ENCODE measurements at regions not wholly inside any gene's neighbourhood (a gene's known extent, or its start where the extent isn't known, plus 50 kb on each side); places are given as distances from the start of the nearest gene placed in this dataset.

- Histone ChIP-seq H2BK120ac (ENCODE audit: low read depth, low read length) (no peak overlapping the region), H3K79me1 (ENCODE audit: low read length) (no peaks in the 10 kb centered on the region), H3K18ac (ENCODE audit: low read length) (no peak overlapping the region), H3K4ac (ENCODE audit: low read depth, low read length) (no peak overlapping the region), H3K79me2 (ENCODE audit: control insufficient read depth, insufficient read depth, low read length) (no peaks in the 10 kb centered on the region), H3K56ac (ENCODE audit: low read length) (no peak overlapping the region), H3K23ac (ENCODE audit: low read length) (no peak overlapping the region), H4K8ac (ENCODE audit: low read depth, low read length) (no peak overlapping the region), H3K4me1 (ENCODE audit: control insufficient read depth, low read depth, low read length) (no peaks in the 10 kb centered on the region), H4K5ac (ENCODE audit: low read length) (no peak overlapping the region), H3K27ac (ENCODE audit: low read depth, low read length) (no peak overlapping the region), H3K27me3 (ENCODE audit: insufficient read depth, low read length, poor library complexity) (no peaks in the 10 kb centered on the region), H3K4me2 (ENCODE audit: low read length) (no peak overlapping the region), H3K36me3 (ENCODE audit: control insufficient read depth, insufficient read depth, low read length) (no peaks in the 10 kb centered on the region), H3K4me3 (ENCODE audit: low read length) (no peak overlapping the region), H3K9ac (ENCODE audit: low read length) (no peak overlapping the region), H2BK5ac (ENCODE audit: low read length) (no peak overlapping the region), H2AK5ac (ENCODE audit: low read length) (no peak overlapping the region), H2BK15ac (replicated peaks; ENCODE audit: low read depth) (no peak overlapping the region)
- DNase-seq, result no peak
- no CpG with 5 or more reads among the region's 6 CpGs for WGBS (ENCODE audit: extremely low coverage, insufficient coverage, low lambda C conversion rate)
Observed at GRCh38 chr20:24879875-24880274, 69.2 kb upstream of the CST7 start.

GRCh38 chr20:24880356-24880755, 68.7 kb upstream of the CST7 start:
- Histone ChIP-seq H3K79me2 (ENCODE audit: control insufficient read depth, insufficient read depth, low read length) (no peaks in the 10 kb centered on the region), H3K18ac (ENCODE audit: low read length) (no peak overlapping the region), H3K4ac (ENCODE audit: low read depth, low read length) (no peak overlapping the region), H3K9ac (ENCODE audit: low read length) (no peak overlapping the region), H2AK5ac (ENCODE audit: low read length) (no peak overlapping the region), H2BK120ac (ENCODE audit: low read depth, low read length) (no peak overlapping the region), H4K8ac (ENCODE audit: low read depth, low read length) (no peak overlapping the region), H2BK15ac (replicated peaks; ENCODE audit: low read depth) (no peak overlapping the region), H3K4me1 (ENCODE audit: control insufficient read depth, low read depth, low read length) (no peaks in the 10 kb centered on the region), H3K27me3 (ENCODE audit: insufficient read depth, low read length, poor library complexity) (no peaks in the 10 kb centered on the region), H2BK5ac (ENCODE audit: low read length) (no peak overlapping the region), H3K4me3 (ENCODE audit: low read length) (no peak overlapping the region), H3K56ac (ENCODE audit: low read length) (no peak overlapping the region), H3K4me2 (ENCODE audit: low read length) (no peak overlapping the region), H4K5ac (ENCODE audit: low read length) (no peak overlapping the region), H3K36me3 (ENCODE audit: control insufficient read depth, insufficient read depth, low read length) (no peaks in the 10 kb centered on the region), H3K23ac (ENCODE audit: low read length) (no peak overlapping the region), H3K27ac (ENCODE audit: low read depth, low read length) (no peak overlapping the region), H3K79me1 (ENCODE audit: low read length) (no peaks in the 10 kb centered on the region)
- no CpG with 5 or more reads among the region's 3 CpGs for WGBS (ENCODE audit: extremely low coverage, insufficient coverage, low lambda C conversion rate)
- no peak for DNase-seq

GRCh38 chr20:24890286-24890685, 58.8 kb upstream of the CST7 start:
- no peak overlapping the region for H3K4me2 ChIP-seq (ENCODE audit: low read length)
- no peak overlapping the region for H4K5ac ChIP-seq (ENCODE audit: low read length)
- no peaks in the 10 kb centered on the region for H3K79me2 ChIP-seq (ENCODE audit: control insufficient read depth, insufficient read depth, low read length)
- no peak overlapping the region for H3K27ac ChIP-seq (ENCODE audit: low read depth, low read length)
- no peaks in the 10 kb centered on the region for H3K79me1 ChIP-seq (ENCODE audit: low read length)
- no peak overlapping the region for H4K8ac ChIP-seq (ENCODE audit: low read depth, low read length)
- H3K56ac ChIP-seq (ENCODE audit: low read length), result no peak overlapping the region
- WGBS (ENCODE audit: extremely low coverage, insufficient coverage, low lambda C conversion rate), result no CpG with 5 or more reads among the region's 9 CpGs
- no peak overlapping the region for H2BK15ac ChIP-seq (replicated peaks; ENCODE audit: low read depth)
- H2AK5ac ChIP-seq (ENCODE audit: low read length), result no peak overlapping the region
- no peak overlapping the region for H3K9ac ChIP-seq (ENCODE audit: low read length)
- H2BK120ac ChIP-seq (ENCODE audit: low read depth, low read length), result no peak overlapping the region
- H3K4ac ChIP-seq (ENCODE audit: low read depth, low read length), result no peak overlapping the region
- no peak overlapping the region for H3K18ac ChIP-seq (ENCODE audit: low read length)
- H2BK5ac ChIP-seq (ENCODE audit: low read length), result no peak overlapping the region
- no peaks in the 10 kb centered on the region for H3K27me3 ChIP-seq (ENCODE audit: insufficient read depth, low read length, poor library complexity)
- no peaks in the 10 kb centered on the region for H3K4me1 ChIP-seq (ENCODE audit: control insufficient read depth, low read depth, low read length)
- H3K23ac ChIP-seq (ENCODE audit: low read length), result no peak overlapping the region
- DNase-seq, result no peak
- no peak overlapping the region for H3K4me3 ChIP-seq (ENCODE audit: low read length)
- no peaks in the 10 kb centered on the region for H3K36me3 ChIP-seq (ENCODE audit: control insufficient read depth, insufficient read depth, low read length)

- Histone ChIP-seq H3K27ac (ENCODE audit: low read depth, low read length) (no peak overlapping the region), H3K4me1 (ENCODE audit: control insufficient read depth, low read depth, low read length) (no peaks in the 10 kb centered on the region), H3K4me3 (ENCODE audit: low read length) (no peak overlapping the region), H3K9ac (ENCODE audit: low read length) (no peak overlapping the region), H3K27me3 (ENCODE audit: insufficient read depth, low read length, poor library complexity) (no peaks in the 10 kb centered on the region), H3K4me2 (ENCODE audit: low read length) (no peak overlapping the region), H2BK15ac (replicated peaks; ENCODE audit: low read depth) (no peak overlapping the region), H4K5ac (ENCODE audit: low read length) (no peak overlapping the region), H3K18ac (ENCODE audit: low read length) (no peak overlapping the region), H3K23ac (ENCODE audit: low read length) (no peak overlapping the region), H3K79me2 (ENCODE audit: control insufficient read depth, insufficient read depth, low read length) (no peaks in the 10 kb centered on the region), H3K4ac (ENCODE audit: low read depth, low read length) (no peak overlapping the region), H4K8ac (ENCODE audit: low read depth, low read length) (no peak overlapping the region), H3K79me1 (ENCODE audit: low read length) (no peaks in the 10 kb centered on the region), H2AK5ac (ENCODE audit: low read length) (no peak overlapping the region), H3K56ac (ENCODE audit: low read length) (no peak overlapping the region), H2BK5ac (ENCODE audit: low read length) (no peak overlapping the region), H2BK120ac (ENCODE audit: low read depth, low read length) (no peak overlapping the region), H3K36me3 (ENCODE audit: control insufficient read depth, insufficient read depth, low read length) (no peaks in the 10 kb centered on the region)
- no CpG with 5 or more reads among the region's 34 CpGs for WGBS (ENCODE audit: extremely low coverage, insufficient coverage, low lambda C conversion rate)
- DNase-seq, result no peak
Observed at GRCh38 chr20:24891546-24892393, 57.3 kb upstream of the CST7 start.

- Histone ChIP-seq H3K23ac (ENCODE audit: low read length) (no peak overlapping the region), H3K36me3 (ENCODE audit: control insufficient read depth, insufficient read depth, low read length) (no peaks in the 10 kb centered on the region), H2AK5ac (ENCODE audit: low read length) (no peak overlapping the region), H3K4me1 (ENCODE audit: control insufficient read depth, low read depth, low read length) (no peaks in the 10 kb centered on the region), H3K4ac (ENCODE audit: low read depth, low read length) (no peak overlapping the region), H3K9ac (ENCODE audit: low read length) (no peak overlapping the region), H3K27me3 (ENCODE audit: insufficient read depth, low read length, poor library complexity) (no peaks in the 10 kb centered on the region), H3K56ac (ENCODE audit: low read length) (no peak overlapping the region), H3K18ac (ENCODE audit: low read length) (no peak overlapping the region), H2BK15ac (replicated peaks; ENCODE audit: low read depth) (no peak overlapping the region), H3K4me3 (ENCODE audit: low read length) (no peak overlapping the region), H4K8ac (ENCODE audit: low read depth, low read length) (no peak overlapping the region), H3K27ac (ENCODE audit: low read depth, low read length) (no peak overlapping the region), H3K79me1 (ENCODE audit: low read length) (no peaks in the 10 kb centered on the region), H3K4me2 (ENCODE audit: low read length) (no peak overlapping the region), H2BK5ac (ENCODE audit: low read length) (no peak overlapping the region), H3K79me2 (ENCODE audit: control insufficient read depth, insufficient read depth, low read length) (no peaks in the 10 kb centered on the region), H4K5ac (ENCODE audit: low read length) (no peak overlapping the region), H2BK120ac (ENCODE audit: low read depth, low read length) (no peak overlapping the region)
- no peak for DNase-seq
- no CpG with 5 or more reads among the region's 11 CpGs for WGBS (ENCODE audit: extremely low coverage, insufficient coverage, low lambda C conversion rate)
Observed at GRCh38 chr20:24892522-24892921, 56.5 kb upstream of the CST7 start.

GRCh38 chr20:24892931-24893330, 56.1 kb upstream of the CST7 start:
- Histone ChIP-seq H3K23ac (ENCODE audit: low read length) (no peak overlapping the region), H3K79me1 (ENCODE audit: low read length) (no peaks in the 10 kb centered on the region), H3K27ac (ENCODE audit: low read depth, low read length) (no peak overlapping the region), H3K4me1 (ENCODE audit: control insufficient read depth, low read depth, low read length) (no peaks in the 10 kb centered on the region), H3K4ac (ENCODE audit: low read depth, low read length) (no peak overlapping the region), H3K27me3 (ENCODE audit: insufficient read depth, low read length, poor library complexity) (no peaks in the 10 kb centered on the region), H3K4me3 (ENCODE audit: low read length) (no peak overlapping the region), H4K8ac (ENCODE audit: low read depth, low read length) (no peak overlapping the region), H2BK15ac (replicated peaks; ENCODE audit: low read depth) (no peak overlapping the region), H3K56ac (ENCODE audit: low read length) (no peak overlapping the region), H2AK5ac (ENCODE audit: low read length) (no peak overlapping the region), H4K5ac (ENCODE audit: low read length) (no peak overlapping the region), H3K4me2 (ENCODE audit: low read length) (no peak overlapping the region), H3K9ac (ENCODE audit: low read length) (no peak overlapping the region), H2BK120ac (ENCODE audit: low read depth, low read length) (no peak overlapping the region), H3K79me2 (ENCODE audit: control insufficient read depth, insufficient read depth, low read length) (no peaks in the 10 kb centered on the region), H3K18ac (ENCODE audit: low read length) (no peak overlapping the region), H3K36me3 (ENCODE audit: control insufficient read depth, insufficient read depth, low read length) (no peaks in the 10 kb centered on the region), H2BK5ac (ENCODE audit: low read length) (no peak overlapping the region)
- whole genome bisulfite sequencing (ENCODE audit: extremely low coverage, insufficient coverage, low lambda C conversion rate), result no CpG with 5 or more reads among the region's 10 CpGs
- DNase-seq, result no peak
